WTC11 (cell line): ENCODE measurements at regions not wholly inside any gene's neighbourhood (a gene's known extent, or its start where the extent isn't known, plus 50 kb on each side); places are given as distances from the start of the nearest gene placed in this dataset.

Experiments
- ATAC-seq: fragments of 200-7000 bp; cut with Tn5 transposase; 2 replicates; pipeline ENCODE4 v1.10.0; 2021; ENCODE audit warnings: mild to moderate bottlenecking, moderate library complexity
- CTCF ChIA-PET: fragments of 300-600 bp; sonication (Branson Sonifier 250); formaldehyde crosslinking; loops from one replicate; lab custom pipeline; 2021; ENCODE audit warnings: antibody characterized with exemption; lab: Charles Lee
- POLR2A ChIA-PET: fragments of 350-600 bp; sonication (Branson Sonifier 250); formaldehyde crosslinking; loops from one replicate; lab custom pipeline; 2021; ENCODE audit warnings: antibody characterized with exemption; lab: Charles Lee
- DNase-seq: peaks from one replicate; pipeline ENCODE4 v3.0.0; 2021; ENCODE audit warnings: low spot score
- H3K27ac Mint-ChIP-seq: 2 replicates; pipeline ENCODE4 v1.8.0; 2021; ENCODE audit warnings: mixed read lengths
- H3K27me3 Mint-ChIP-seq: 2 replicates; pipeline ENCODE4 v1.8.0; 2021; ENCODE audit warnings: low read depth, mild to moderate bottlenecking, moderate library complexity, mixed read lengths
- H3K36me3 Mint-ChIP-seq: 2 replicates; pipeline ENCODE4 v1.8.0; 2021; ENCODE audit warnings: mixed read lengths
- H3K4me1 Mint-ChIP-seq: 2 replicates; pipeline ENCODE4 v1.8.0; 2022; ENCODE audit warnings: mixed read lengths
- H3K4me3 Mint-ChIP-seq: 2 replicates; pipeline ENCODE4 v1.8.0; 2021; ENCODE audit warnings: mild to moderate bottlenecking, moderate library complexity, mixed read lengths
- H3K9me3 Mint-ChIP-seq: 2 replicates; pipeline ENCODE4 v1.8.0; 2021; ENCODE audit warnings: mixed read lengths
- ATF6 ChIP-seq: sonication (generic); formaldehyde crosslinking; IDR thresholded peaks from 2 replicates; pipeline ENCODE4 v1.8.1; 2023; ENCODE audit warnings: mild to moderate bottlenecking, missing genetic modification reagents
- CREB1 ChIP-seq: sonication (generic); formaldehyde crosslinking; IDR thresholded peaks from 2 replicates; pipeline ENCODE4 v1.8.0; 2023; ENCODE audit warnings: mild to moderate bottlenecking, missing genetic modification reagents
- CTCF ChIP-seq: fragments of 200-600 bp; IDR thresholded peaks from 2 replicates; pipeline ENCODE4 v1.8.0; 2022; ENCODE audit warnings: antibody characterized with exemption
- E2F1 ChIP-seq: sonication (generic); formaldehyde crosslinking; IDR thresholded peaks from 2 replicates; pipeline ENCODE4 v1.8.0; 2022; ENCODE audit warnings: mild to moderate bottlenecking, missing genetic modification reagents
- ETV6 ChIP-seq: sonication (generic); formaldehyde crosslinking; IDR thresholded peaks from 2 replicates; pipeline ENCODE4 v1.8.1; 2022; ENCODE audit warnings: mild to moderate bottlenecking, missing genetic modification reagents
- FOXJ3 ChIP-seq: sonication (generic); formaldehyde crosslinking; IDR thresholded peaks from 2 replicates; pipeline ENCODE4 v1.9.0; 2021; ENCODE audit warnings: missing genetic modification reagents, mild to moderate bottlenecking, borderline replicate concordance
- FOXP4 ChIP-seq: sonication (generic); formaldehyde crosslinking; IDR thresholded peaks from 2 replicates; pipeline ENCODE4 v1.8.0; 2022; ENCODE audit warnings: mild to moderate bottlenecking, missing genetic modification reagents
- GTF2I ChIP-seq: fragments of 250-450 bp; sonication (Bioruptor Pico); conservative IDR thresholded peaks from 2 replicates; pipeline ENCODE4 v1.4.0; 2021; ENCODE audit warnings: mild to moderate bottlenecking
- HMGA2 ChIP-seq: fragments of 250-450 bp; sonication (Bioruptor Pico); IDR thresholded peaks from 2 replicates; pipeline ENCODE4 v1.4.0; 2021; ENCODE audit warnings: mild to moderate bottlenecking, moderate library complexity
- IRF1 ChIP-seq: sonication (generic); formaldehyde crosslinking; IDR thresholded peaks from 2 replicates; pipeline ENCODE4 v1.8.0; 2023; ENCODE audit warnings: missing genetic modification reagents
- IRF2 ChIP-seq: sonication (generic); formaldehyde crosslinking; IDR thresholded peaks from 2 replicates; pipeline ENCODE4 v1.8.0; 2022; ENCODE audit warnings: low read depth, missing genetic modification reagents, borderline replicate concordance
- MYBL2 ChIP-seq: sonication (generic); formaldehyde crosslinking; IDR thresholded peaks from 2 replicates; pipeline ENCODE4 v1.8.1; 2023; ENCODE audit warnings: mild to moderate bottlenecking, moderate library complexity, missing genetic modification reagents
- NFATC4 ChIP-seq: fragments of 250-450 bp; sonication (Bioruptor Pico); IDR thresholded peaks from 2 replicates; pipeline ENCODE4 v1.9.0; 2021; ENCODE audit warnings: mild to moderate bottlenecking
- NR2C2 ChIP-seq: sonication (generic); formaldehyde crosslinking; IDR thresholded peaks from 2 replicates; pipeline ENCODE4 v1.8.0; 2022; ENCODE audit warnings: mild to moderate bottlenecking, missing genetic modification reagents
- PREB ChIP-seq: sonication (generic); formaldehyde crosslinking; IDR thresholded peaks from 2 replicates; pipeline ENCODE4 v1.8.1; 2022; ENCODE audit warnings: mild to moderate bottlenecking, missing genetic modification reagents, moderate library complexity, borderline replicate concordance
- SOX15 ChIP-seq: fragments of 250-450 bp; sonication (Bioruptor Pico); IDR thresholded peaks from 2 replicates; pipeline ENCODE4 v1.9.0; 2021; ENCODE audit warnings: mild to moderate bottlenecking
- STAT6 ChIP-seq: sonication (generic); formaldehyde crosslinking; conservative IDR thresholded peaks from 2 replicates; pipeline ENCODE4 v1.8.1; 2023; ENCODE audit warnings: mild to moderate bottlenecking, low read depth, missing genetic modification reagents, moderate library complexity
- ZNF121 ChIP-seq: sonication (generic); formaldehyde crosslinking; IDR thresholded peaks from 2 replicates; pipeline ENCODE4 v1.8.0; 2023; ENCODE audit warnings: missing genetic modification reagents
- ZNF423 ChIP-seq: fragments of 250-450 bp; sonication (Bioruptor Pico); IDR thresholded peaks from 2 replicates; pipeline ENCODE4 v2.1.2; 2022; ENCODE audit warnings: mild to moderate bottlenecking, moderate library complexity
- ZNF532 ChIP-seq: fragments of 250-450 bp; sonication (Bioruptor Pico); IDR thresholded peaks from 2 replicates; pipeline ENCODE4 v1.9.0; 2021; ENCODE audit warnings: mild to moderate bottlenecking, borderline replicate concordance

- POLR2A ChIA-PET: no interaction called here
- ATAC-seq: no peak
- Mint-ChIP-seq H3K4me1 (no peaks in the 10 kb centered on the region), H3K27ac (no peak overlapping the region), H3K4me3 (no peak overlapping the region)
- CTCF ChIA-PET: no interaction called here
- no peak for TF ChIP-seq ZNF532 (CRISPR knock-in tag)
- no peak for TF ChIP-seq HMGA2 (CRISPR knock-in tag)
- no peak for TF ChIP-seq PREB (CRISPR knock-in tag)
- no peak for TF ChIP-seq E2F1 (CRISPR knock-in tag)
- no peak for TF ChIP-seq NFATC4
- no peak for TF ChIP-seq GTF2I (CRISPR knock-in tag)
- no peak for TF ChIP-seq IRF2 (CRISPR knock-in tag)
- TF ChIP-seq ETV6 (CRISPR knock-in tag): no peak
- TF ChIP-seq CTCF: no peak
- TF ChIP-seq ATF6 (CRISPR knock-in tag): no peak
- TF ChIP-seq SOX15: no peak
- TF ChIP-seq FOXP4: no peak
- TF ChIP-seq, all 79 proteins: peak for 0
- DNase-seq: no peak
- H3K36me3 Mint-ChIP-seq: no peaks in the 10 kb centered on the region
- no peaks in the 10 kb centered on the region for H3K9me3 Mint-ChIP-seq
- H3K27me3 Mint-ChIP-seq: no peaks in the 10 kb centered on the region
Measured at GRCh38 chr4:181051931-181052330, 1191.3 kb upstream of the TENM3 start.

GRCh38 chr4:181061787-181062186, 1181.4 kb upstream of the TENM3 start:
- POLR2A ChIA-PET: no interaction called here
- H3K36me3 Mint-ChIP-seq: no peaks in the 10 kb centered on the region
- peaks cover 3% of the 10 kb centered on the region for H3K9me3 Mint-ChIP-seq
- H3K27me3 Mint-ChIP-seq: no peaks in the 10 kb centered on the region
- DNase-seq (no peak), ATAC-seq (peak; percentile 86)
- no peak overlapping the region for H3K4me3 Mint-ChIP-seq
- H3K4me1 Mint-ChIP-seq: peaks cover 21% of the 10 kb centered on the region
- H3K27ac Mint-ChIP-seq: peak overlapping the region; percentile 70; the same call in 1 of the 2 replicates
- CTCF ChIA-PET: no interaction called here
- TF ChIP-seq STAT6 (CRISPR knock-in tag): no peak
- no peak for TF ChIP-seq ZNF423 (CRISPR knock-in tag)
- no peak for TF ChIP-seq NR2C2
- TF ChIP-seq FOXJ3 (CRISPR knock-in tag): no peak
- TF ChIP-seq ETV6 (CRISPR knock-in tag): no peak
- no peak for TF ChIP-seq IRF2 (CRISPR knock-in tag)
- no peak for TF ChIP-seq IRF1 (CRISPR knock-in tag)
- no peak for TF ChIP-seq CREB1 (CRISPR knock-in tag)
- TF ChIP-seq ZNF121 (CRISPR knock-in tag): no peak
- no peak for TF ChIP-seq MYBL2 (CRISPR knock-in tag)
